GM19438 (cell line): ENCODE measurements at regions not wholly inside any gene's neighbourhood (a gene's known extent, or its start where the extent isn't known, plus 50 kb on each side); places are given as distances from the start of the nearest gene placed in this dataset.

Source experiments
- ATAC-seq: cut with Tn5 transposase; IDR thresholded peaks from one replicate; pipeline ENCODE4 v1.9.1; 2021; ENCODE audit warnings: low read depth; ENCODE audit not compliant: unreplicated experiment

- ATAC-seq: no peak
These were observed 160.1 kb upstream of the GYPA start for GRCh38 chr4:144300616-144301015.

GRCh38 chr4:144302704-144303536 lies 162.4 kb upstream of the GYPA start:
- no peak for ATAC-seq

- ATAC-seq: no peak
These were observed 163.5 kb upstream of the GYPA start for GRCh38 chr4:144304025-144304424.

GRCh38 chr4:144310535-144310934 lies 170.0 kb upstream of the GYPA start:
- no peak for ATAC-seq

- ATAC-seq: no peak
These were observed 172.9 kb upstream of the GYPA start for GRCh38 chr4:144313370-144313769.

GRCh38 chr4:144316869-144317268 lies 176.4 kb upstream of the GYPA start:
- no peak for ATAC-seq

- no peak for ATAC-seq
These were observed 178.3 kb upstream of the GYPA start for GRCh38 chr4:144318797-144319196.

- ATAC-seq: no peak
These were observed 196.1 kb upstream of the GYPA start for GRCh38 chr4:144336633-144337032.

- ATAC-seq: peak; percentile 86
These were observed 197.6 kb upstream of the GYPA start for GRCh38 chr4:144338148-144338547.

- no peak for ATAC-seq
These were observed 198.3 kb upstream of the GYPA start for GRCh38 chr4:144338834-144339233.

GRCh38 chr4:144340931-144341330 lies 200.4 kb upstream of the GYPA start:
- no peak for ATAC-seq

- no peak for ATAC-seq
These were observed 202.6 kb upstream of the GYPA start for GRCh38 chr4:144342949-144343760.

GRCh38 chr4:144347121-144347520 lies 206.6 kb upstream of the GYPA start:
- ATAC-seq: no peak

- ATAC-seq: no peak
These were observed 210.2 kb upstream of the GYPA start for GRCh38 chr4:144350706-144351105.

GRCh38 chr4:144351306-144351705 lies 210.8 kb upstream of the GYPA start:
- ATAC-seq: no peak

GRCh38 chr4:144353292-144353691 lies 212.8 kb upstream of the GYPA start:
- no peak for ATAC-seq

- peak; percentile 99 for ATAC-seq
These were observed 215.6 kb upstream of the GYPA start for GRCh38 chr4:144355811-144356757.

- ATAC-seq: no peak
These were observed 216.4 kb upstream of the GYPA start for GRCh38 chr4:144356941-144357381.

- no peak for ATAC-seq
These were observed 217.5 kb upstream of the GYPA start for GRCh38 chr4:144357975-144358374.

GRCh38 chr4:144360146-144360793 lies 219.8 kb upstream of the GYPA start:
- no peak for ATAC-seq
